GM19455 (cell line): ENCODE measurements at regions not wholly inside any gene's neighbourhood (a gene's known extent, or its start where the extent isn't known, plus 50 kb on each side); places are given as distances from the start of the nearest gene placed in this dataset.

ENCODE experiments used
- ATAC-seq: cut with Tn5 transposase; IDR thresholded peaks from one replicate; pipeline ENCODE4 v1.9.1; 2021; ENCODE audit not compliant: unreplicated experiment

DNA sequence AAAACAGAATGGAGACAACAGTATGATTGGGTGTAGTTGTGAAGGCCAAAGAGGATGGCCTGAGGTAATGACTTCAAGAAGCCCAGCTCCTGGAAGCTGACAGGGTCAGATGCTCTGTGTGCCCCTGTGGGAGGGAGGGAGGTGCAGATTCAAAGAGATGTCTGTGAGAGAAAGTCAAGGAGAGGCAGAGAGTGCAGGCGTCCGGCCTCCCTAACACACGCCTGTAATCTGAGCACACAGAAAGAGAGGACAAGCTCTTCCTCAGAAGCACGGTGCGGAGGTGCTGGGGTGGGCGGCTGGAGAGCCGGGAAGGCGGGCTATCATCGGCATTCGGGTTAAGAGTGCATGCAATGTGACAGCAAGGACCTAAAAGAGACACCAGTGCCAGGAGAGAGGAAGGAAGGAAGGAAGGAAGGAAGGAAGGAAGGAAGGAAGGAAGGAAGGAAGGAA lies 238.2 kb upstream of the HES1 start:
- no peak for ATAC-seq

GRCh38 chr3:193899001-193899400 lies 236.9 kb upstream of the HES1 start:
- ATAC-seq, result no peak

GRCh38 chr3:193901007-193901406 lies 234.9 kb upstream of the HES1 start:
- no peak for ATAC-seq

DNA sequence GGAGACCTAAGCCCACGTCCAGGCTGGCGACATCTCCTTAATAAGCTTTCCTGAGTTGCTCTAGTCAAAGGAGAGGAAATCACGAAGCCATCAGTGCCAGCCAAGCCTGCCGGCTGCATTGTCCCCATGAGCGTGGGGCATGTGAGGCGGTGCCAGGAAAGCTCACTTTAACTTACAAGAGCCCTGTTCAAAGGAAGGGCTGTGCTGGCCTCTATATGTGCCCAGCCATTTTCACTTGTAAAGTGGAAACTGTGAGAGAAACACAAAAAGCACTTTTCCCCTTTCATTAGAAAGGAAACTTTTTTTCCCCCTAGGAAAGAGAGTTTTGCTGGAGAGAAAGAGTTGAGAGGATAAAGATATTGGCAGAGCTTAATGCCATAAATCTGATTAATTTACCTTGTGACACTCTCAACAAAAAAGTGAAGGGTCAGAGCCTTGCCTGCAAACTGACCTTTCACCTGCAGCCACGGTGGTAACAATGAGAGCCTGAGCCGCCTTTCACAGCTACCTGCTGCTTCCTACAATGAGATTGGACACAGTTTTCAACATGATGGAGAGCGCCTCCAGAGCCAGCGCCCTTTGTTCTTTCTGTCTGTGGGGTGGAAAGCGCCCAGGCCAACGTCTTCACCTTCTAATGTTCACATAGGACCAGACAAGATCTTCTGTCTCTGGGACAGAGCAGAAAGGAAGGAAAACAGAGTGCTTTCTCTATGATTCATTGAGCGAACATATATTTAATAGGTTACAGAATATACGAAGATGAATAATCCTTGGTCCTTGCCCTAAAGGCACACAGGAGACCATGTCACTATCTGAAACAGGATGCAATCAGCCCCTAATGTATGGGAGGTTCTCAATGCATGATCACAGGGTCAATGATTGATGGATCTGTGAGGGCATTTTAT lies 233.1 kb upstream of the HES1 start:
- ATAC-seq, result no peak

- no peak for ATAC-seq
Observed at GRCh38 chr3:193903512-193903817, 232.5 kb upstream of the HES1 start.

- ATAC-seq, result no peak
Observed at GRCh38 chr3:193903966-193904365, 232.0 kb upstream of the HES1 start.

DNA sequence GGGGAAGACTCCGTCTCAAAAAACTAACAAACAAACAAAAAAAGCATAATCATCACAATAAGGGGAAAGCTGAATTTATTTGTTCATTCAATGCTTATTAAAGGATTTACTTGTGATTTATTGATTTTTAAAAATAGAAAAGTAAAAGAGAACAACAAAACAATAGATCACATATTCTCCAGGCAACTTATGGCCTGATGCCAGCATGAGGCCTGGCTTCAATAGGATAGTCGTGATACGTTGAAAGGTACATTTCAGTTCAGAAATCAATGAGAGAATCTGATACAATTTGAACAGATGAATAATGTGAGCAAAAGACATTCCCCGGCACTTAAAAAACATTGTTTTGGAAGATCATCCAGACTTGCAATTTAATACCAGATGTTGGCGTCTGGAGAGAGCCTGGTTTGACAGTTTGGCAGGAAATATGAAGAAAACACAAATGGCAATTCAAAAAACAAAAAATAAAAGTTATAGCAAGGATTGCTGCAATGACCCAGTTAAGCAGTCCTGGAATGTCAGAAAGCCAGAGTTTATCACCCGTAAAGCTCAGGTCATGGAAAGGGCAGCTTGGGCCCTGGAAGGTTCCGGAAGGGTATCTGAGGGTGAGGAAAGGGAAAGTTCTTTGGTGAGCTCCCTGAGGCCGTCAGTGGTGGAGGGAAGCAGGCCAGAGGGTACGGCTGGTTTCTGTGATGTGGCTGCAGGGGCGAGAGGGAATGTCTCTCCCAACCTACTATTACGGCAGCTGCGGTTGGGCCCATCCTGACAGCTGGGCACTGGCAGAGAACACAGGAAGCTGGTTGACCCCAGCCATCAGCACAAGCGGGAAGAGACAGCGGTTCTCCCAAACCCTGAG lies 230.2 kb upstream of the HES1 start:
- no peak for ATAC-seq

GRCh38 chr3:193906849-193907410 lies 229.0 kb upstream of the HES1 start:
- ATAC-seq, result no peak

GRCh38 chr3:193908181-193908744 lies 227.7 kb upstream of the HES1 start:
- no peak for ATAC-seq

DNA sequence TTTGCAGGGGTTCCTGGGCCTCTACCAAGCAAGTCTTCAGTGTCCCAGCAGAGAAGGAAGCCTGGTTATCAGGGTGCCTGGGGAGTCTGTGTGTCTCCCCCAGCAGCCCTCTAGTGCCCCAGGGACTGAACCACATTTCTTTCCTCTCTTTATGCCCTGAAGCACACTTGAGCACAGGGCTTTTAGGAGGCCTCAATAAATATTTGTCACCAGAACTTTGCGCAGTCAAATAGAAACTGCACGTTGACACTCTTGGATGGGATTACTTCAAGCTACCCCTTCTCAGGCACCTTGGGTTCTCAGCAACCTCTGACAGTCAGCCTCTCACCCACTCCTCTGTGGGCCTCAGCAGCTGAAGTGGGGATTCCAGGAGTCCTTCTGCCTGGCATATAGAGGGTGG lies 226.6 kb upstream of the HES1 start:
- ATAC-seq, result peak; percentile 64

- ATAC-seq, result no peak
Observed at GRCh38 chr3:193910310-193910709, 225.6 kb upstream of the HES1 start.

DNA sequence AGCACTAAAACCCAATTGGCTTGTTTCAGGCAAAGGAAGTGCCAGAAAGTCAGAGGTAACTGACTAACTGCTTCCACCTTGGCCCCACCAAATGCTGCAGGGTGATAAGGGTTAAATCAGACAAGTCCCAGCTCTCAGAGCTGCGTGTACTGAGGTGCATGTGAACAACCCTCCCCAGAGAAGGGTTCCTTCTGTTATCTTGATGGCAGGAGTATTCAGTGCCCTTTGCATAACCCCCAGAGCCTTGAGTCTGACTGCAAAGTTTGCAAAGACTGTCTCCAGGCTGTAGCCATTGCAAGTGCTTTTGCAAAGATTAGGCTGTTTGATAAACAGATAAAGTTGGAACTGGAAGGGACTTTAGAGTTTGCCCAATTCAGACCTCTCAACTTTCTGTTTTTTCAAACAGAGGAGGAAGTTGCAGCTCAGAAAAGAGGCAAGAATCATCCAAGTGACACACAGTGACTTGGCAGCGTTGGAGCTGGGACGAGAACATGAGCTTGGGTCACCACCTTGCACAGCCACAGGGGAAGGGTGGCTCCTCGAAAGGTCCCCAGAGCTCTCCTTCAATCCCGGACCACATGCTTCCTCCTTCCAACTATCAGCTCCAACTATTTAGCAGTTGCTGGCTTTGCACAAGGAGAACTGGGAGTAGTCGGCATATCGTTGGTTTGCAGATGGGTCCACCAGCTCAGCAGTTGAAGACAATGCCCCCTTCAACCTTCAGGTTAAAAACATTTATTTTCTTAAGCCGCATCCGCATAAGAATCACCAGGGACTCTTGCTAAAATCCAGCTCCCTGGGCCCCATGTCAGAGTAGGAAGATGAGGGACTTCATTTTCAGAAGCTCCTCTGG lies 224.8 kb upstream of the HES1 start:
- ATAC-seq, result no peak

GRCh38 chr3:193911784-193912340 lies 224.1 kb upstream of the HES1 start:
- no peak for ATAC-seq

DNA sequence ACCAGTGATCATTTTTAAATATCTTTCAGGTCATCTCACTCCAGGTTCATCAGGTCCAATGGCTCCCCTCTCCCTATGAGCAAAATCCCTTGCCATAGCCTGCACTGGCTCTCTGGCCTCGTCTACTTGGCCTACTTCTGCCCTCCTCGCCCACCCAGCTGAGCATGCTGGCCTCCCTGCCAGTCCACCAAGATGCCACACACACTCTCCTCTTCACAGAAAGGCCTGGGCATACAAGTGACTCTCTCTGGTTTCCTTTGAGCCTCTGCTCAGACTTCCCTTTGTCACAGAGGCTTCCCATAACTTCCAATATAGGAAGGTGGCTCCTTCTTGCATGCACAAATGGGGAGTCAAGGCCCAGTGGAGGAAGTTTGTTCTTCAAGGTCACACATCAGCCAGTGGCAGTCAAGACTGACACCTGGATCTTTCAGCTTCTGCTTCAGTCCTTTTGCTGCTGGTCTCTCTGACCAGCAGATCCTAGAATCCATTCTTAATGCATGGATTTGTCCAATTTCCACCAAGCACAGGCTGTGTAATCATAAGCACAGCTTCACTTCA lies 223.2 kb upstream of the HES1 start:
- no peak for ATAC-seq

- ATAC-seq, result no peak
Observed at GRCh38 chr3:193914602-193915001, 221.3 kb upstream of the HES1 start.

- ATAC-seq, result no peak
Observed at GRCh38 chr3:193915099-193915498, 220.8 kb upstream of the HES1 start.

DNA sequence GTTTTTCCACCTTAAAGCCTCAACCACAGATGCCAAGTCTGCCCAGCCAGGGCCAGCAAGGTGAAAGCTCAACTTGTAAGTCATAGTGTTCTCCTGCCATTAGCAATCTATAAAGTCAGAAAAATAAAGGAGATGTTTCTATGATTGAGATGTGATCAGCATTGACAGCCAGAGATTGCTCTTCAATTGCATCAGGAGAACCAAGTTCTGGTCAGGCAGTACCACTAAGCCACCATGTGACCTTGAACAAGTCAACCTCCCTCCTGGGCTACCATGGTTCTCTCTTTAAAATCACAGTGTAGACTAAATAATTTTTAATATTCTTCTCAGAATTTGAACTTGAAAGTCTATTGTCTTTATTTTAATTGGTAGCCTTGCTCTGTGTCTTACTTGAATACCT lies 220.3 kb upstream of the HES1 start:
- no peak for ATAC-seq

- ATAC-seq, result no peak
Observed at GRCh38 chr3:193917158-193917557, 218.8 kb upstream of the HES1 start.

DNA sequence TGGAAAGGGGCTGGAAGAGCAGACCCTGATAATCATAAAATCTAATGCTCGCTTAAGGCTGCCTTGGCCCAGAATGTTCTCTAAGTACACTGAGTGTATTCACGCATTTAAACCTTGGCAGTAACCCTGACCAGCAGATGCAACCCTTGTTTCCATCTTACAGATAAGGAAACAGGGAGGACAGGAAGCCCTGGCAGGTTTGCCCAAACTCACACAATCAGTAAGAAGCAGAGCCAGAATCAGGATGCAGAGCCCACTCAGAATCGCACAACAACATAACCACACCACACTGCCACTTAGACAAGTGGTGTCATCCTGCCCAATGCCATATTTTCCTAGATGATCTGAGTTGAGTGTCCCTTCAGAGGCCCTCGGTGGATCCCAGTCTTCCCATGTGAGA lies 214.5 kb upstream of the HES1 start:
- no peak for ATAC-seq
